Epithelial cell of esophagus (primary cell): ENCODE measurements at regions not wholly inside any gene's neighbourhood (a gene's known extent, or its start where the extent isn't known, plus 50 kb on each side); places are given as distances from the start of the nearest gene placed in this dataset.

ENCODE experiments used
- DNase-seq: peaks from one replicate; pipeline ENCODE4 v3.0.0; 2010; ENCODE audit warnings: low read depth
- H3K4me3 ChIP-seq: 2 replicates; pipeline ENCODE4 v1.5.1; 2011; ENCODE audit warnings: mild to moderate bottlenecking, low read length, control low read depth
- TF ChIP-seq, protein P1 (sequence below): IDR thresholded peaks from 2 replicates; pipeline ENCODE4 v1.5.1; 2011; ENCODE audit warnings: low read depth, mild to moderate bottlenecking, low read length, control low read depth, inconsistent platforms; ENCODE audit not compliant: insufficient read depth; ENCODE audit errors: missing control alignments

DNA sequence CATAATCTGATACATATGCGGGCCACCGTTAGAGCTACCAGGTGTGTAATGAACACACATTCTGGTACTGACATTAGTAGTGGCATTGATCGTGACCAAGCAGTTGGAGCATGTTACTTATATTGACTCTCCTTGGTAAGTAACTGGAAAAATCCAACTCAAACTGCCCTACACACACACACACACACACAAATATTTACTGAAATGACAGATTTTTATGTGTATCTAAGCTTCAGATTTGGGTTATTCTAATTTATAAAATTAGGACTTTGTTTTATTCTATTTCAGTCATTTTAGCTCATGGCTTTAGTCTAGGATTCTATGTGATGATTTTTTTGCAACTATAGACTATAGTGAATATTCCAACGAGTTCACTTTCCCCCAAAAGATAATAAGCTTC, 1280.2 kb upstream of the ACO1 start:
- no peak overlapping the region for H3K4me3 ChIP-seq
- TF ChIP-seq, protein P1, sequence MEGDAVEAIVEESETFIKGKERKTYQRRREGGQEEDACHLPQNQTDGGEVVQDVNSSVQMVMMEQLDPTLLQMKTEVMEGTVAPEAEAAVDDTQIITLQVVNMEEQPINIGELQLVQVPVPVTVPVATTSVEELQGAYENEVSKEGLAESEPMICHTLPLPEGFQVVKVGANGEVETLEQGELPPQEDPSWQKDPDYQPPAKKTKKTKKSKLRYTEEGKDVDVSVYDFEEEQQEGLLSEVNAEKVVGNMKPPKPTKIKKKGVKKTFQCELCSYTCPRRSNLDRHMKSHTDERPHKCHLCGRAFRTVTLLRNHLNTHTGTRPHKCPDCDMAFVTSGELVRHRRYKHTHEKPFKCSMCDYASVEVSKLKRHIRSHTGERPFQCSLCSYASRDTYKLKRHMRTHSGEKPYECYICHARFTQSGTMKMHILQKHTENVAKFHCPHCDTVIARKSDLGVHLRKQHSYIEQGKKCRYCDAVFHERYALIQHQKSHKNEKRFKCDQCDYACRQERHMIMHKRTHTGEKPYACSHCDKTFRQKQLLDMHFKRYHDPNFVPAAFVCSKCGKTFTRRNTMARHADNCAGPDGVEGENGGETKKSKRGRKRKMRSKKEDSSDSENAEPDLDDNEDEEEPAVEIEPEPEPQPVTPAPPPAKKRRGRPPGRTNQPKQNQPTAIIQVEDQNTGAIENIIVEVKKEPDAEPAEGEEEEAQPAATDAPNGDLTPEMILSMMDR = no peak
- DNase-seq = no peak

DNA sequence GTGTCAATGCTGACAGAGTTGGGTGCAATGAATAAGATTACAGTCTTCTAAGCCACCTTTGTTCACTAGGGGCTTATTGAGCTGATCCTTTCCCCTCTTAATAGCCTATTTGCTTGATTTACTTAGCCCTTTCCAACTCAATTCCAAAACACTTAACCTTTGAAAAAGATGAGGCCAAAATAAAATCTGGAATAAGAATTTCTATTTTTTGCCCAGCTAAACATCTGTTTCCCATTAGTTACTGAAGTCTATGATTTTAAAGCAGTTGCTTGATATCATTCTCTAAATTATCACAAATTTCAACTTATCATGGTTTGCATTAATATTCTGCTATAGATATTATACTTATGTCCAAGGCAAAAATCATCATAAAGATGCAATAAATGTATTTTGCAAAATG, 1272.0 kb upstream of the ACO1 start:
- TF ChIP-seq, protein P1 = no peak
- DNase-seq = no peak
- H3K4me3 ChIP-seq = no peak overlapping the region

DNA sequence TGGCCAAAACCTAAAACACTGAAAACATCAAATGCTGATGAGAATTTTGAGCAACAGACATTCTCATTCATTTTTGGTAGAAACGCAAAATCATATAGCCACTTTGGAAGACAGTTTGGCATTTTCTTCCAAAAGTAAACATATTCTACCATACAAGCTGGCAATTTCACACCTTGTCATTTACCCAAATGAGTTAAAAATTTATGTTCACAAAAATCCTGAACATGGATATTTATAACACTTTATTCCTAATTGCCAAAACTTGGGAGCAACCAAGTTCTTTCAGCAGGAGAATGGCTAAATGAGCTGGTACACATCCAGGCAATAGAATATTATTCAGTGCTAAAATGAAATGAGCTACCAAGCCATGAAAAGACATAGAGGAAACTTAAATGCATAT, 1270.1 kb upstream of the ACO1 start:
- DNase-seq = no peak
- TF ChIP-seq, protein P1 = no peak
- no peak overlapping the region for H3K4me3 ChIP-seq

DNA sequence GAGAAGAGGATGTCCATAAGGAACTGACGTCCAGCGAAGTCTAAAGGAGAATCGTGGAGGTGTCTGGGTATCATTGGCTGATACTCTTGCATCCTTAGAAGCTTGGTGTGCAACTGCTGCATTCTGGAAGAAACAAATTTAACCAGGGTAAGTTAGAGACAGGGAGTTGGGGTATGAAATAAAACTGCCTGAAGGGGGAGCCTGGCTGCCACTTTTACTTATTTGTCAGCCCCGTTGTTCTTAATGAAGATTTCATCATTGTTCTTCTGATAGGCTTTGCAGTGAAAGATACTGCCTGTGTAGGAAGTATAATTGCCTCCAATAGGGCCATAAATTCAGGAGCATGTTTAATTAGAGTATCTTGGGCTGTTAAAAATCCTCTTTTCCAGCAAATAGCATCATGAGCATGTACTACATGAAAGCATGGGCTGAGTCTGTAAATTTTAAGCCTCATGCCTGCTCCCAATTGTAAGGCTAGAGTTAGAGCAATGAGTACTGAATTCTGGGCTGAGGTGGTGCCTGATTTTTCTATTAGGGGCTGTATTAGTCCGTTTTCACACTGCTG, 1264.5 kb upstream of the ACO1 start:
- H3K4me3 ChIP-seq = no peak overlapping the region
- DNase-seq = peak; percentile 69
- TF ChIP-seq, protein P1 = peak; percentile 73

DNA sequence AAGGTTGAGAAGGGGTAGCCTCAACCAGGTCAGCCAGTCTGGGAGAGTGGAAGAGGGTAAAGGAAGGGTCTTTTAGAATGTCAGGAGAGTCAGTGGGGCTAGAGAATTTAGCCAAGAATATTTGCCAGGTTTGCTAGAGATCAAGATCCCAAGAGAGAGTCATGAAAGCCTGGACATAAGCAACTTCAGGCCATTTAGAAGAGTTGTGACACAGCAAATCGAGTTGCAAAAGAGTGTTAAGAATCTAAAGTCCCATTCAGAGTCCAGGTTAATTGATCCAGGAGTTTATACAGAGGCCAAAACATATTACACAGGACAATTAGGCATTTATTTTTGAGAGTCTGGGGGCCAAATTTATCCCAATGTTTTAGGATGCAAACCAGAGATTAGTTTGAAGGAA, 1260.1 kb upstream of the ACO1 start:
- TF ChIP-seq, protein P1 = no peak
- no peak for DNase-seq
- H3K4me3 ChIP-seq = no peak overlapping the region

DNA sequence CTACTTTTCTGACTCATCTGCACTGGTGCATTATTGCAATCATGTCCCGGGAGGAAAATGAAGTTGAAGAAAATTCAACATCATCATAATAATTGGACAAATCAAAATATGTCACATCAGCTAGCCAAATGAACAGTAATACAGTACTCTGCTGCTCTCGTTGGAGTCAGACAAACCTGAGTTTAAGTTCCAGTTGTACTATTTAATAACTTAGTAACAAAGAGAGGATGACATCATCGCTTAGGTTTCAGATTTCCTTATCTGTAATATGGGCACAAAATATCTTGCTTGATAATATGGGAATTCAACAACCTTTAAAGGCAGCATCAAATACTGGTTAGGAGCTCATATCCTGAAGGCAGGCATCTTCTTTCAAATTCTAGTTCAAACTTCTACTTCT, 1248.9 kb upstream of the ACO1 start:
- TF ChIP-seq, protein P1 = no peak
- H3K4me3 ChIP-seq = no peak overlapping the region
- peak; percentile 13 for DNase-seq

DNA sequence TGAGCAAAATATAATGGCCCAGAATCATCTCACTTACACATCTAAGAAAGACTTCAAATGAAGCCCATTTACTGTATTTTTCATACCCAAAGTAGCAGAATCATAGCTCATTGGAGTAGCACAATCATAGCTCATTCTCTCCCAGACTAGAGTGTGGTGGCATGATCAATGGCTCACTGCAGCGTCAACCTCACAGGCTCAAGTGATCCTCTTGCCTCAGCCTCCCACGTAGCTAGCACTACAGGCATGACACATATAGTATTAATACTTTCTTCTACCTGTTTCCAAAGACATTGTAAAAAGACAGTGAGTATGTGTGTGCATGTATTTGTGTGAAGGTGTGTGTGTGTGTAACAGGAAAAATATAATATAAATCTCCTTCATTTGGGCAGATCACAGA, 1247.9 kb upstream of the ACO1 start:
- TF ChIP-seq, protein P1 = no peak
- DNase-seq = no peak
- H3K4me3 ChIP-seq = no peak overlapping the region
